K562 (cell line): ENCODE measurements at regions not wholly inside any gene's neighbourhood (a gene's known extent, or its start where the extent isn't known, plus 50 kb on each side); places are given as distances from the start of the nearest gene placed in this dataset.

Experiments used
- ATAC-seq: fragments of 200-7000 bp; cut with Tn5 transposase; 3 replicates; pipeline ENCODE4 v1.9.1; 2020; ENCODE audit warnings: moderate library complexity
- BruUV-seq: library from RNA; stranded (reverse); fragments of 400-500 nt; replicated peaks from 2 replicates; lab custom pipeline; 2021; lab: Mats Ljungman, UMichigan
- CTCF ChIA-PET: fragments of 300-600 bp; formaldehyde crosslinking; extraction: SDS; loops from one replicate; lab custom pipeline; 2021; ENCODE audit warnings: low intra/inter-chr PET ratio; lab: Yijun Ruan, JAX
- POLR2A ChIA-PET: fragments of 300-600, 350-650 bp; sonication (Branson Sonifier 250); formaldehyde crosslinking; extraction: SDS; loops from one replicate; lab custom pipeline; 2021; ENCODE audit warnings: antibody characterized with exemption, inconsistent platforms; lab: Yijun Ruan, JAX
- DNase-seq, 4 experiments: peaks; one replicate each; pipeline versions ENCODE4 v3.0.0 to v3.0.0-alpha.2; 2011 to 2018; ENCODE audit warnings: low spot score in 3 of 4, mixed read lengths in 3 of 4; ENCODE audit errors: extremely low read depth in 1 of 4
- FAIRE-seq: peaks from 2 replicates; lab custom pipeline; 2011; peaks lifted over from hg19 to GRCh38; lab: Jason Lieb, UNC
- H2AFZ ChIP-seq: 2 replicates; pipeline ENCODE4 v1.6.0; 2011; ENCODE audit warnings: low read depth, low read length, control low read depth, inconsistent platforms
- H3K27ac ChIP-seq: fragments of 200-600 bp; 3 replicates; pipeline ENCODE4 v1.8.0; 2011; ENCODE audit warnings: low read depth, mild to moderate bottlenecking, control low read depth, inconsistent platforms, low read length, moderate library complexity, mixed read lengths; ENCODE audit errors: extremely low read depth
- H3K27me3 ChIP-seq, 2 experiments: fragments of 300-600 bp in 1 of 2; 2 replicates in 1 of 2; 3 replicates in 1 of 2; pipeline versions ENCODE4 v1.6.0 to v1.8.0; 2011; ENCODE audit warnings: inconsistent platforms in 2 of 2, low read length in 2 of 2, mild to moderate bottlenecking in 1 of 2, mixed read lengths in 1 of 2, moderate library complexity in 1 of 2; ENCODE audit not compliant: control insufficient read depth in 2 of 2, insufficient read depth in 2 of 2
- H3K36me3 ChIP-seq: fragments of 300-600 bp; 3 replicates; pipeline ENCODE4 v1.8.0; 2011; ENCODE audit warnings: mild to moderate bottlenecking, low read length, inconsistent platforms; ENCODE audit not compliant: control insufficient read depth, insufficient read depth
- H3K4me1 ChIP-seq, 2 experiments: fragments of 200-600 bp in 1 of 2; replicated peaks in 1 of 2; 2 replicates in 1 of 2; 3 replicates in 1 of 2; pipeline versions ENCODE4 v1.5.1 to v1.8.0; 2011; ENCODE audit warnings: inconsistent platforms in 2 of 2, low read length in 2 of 2, mild to moderate bottlenecking in 1 of 2, mixed read lengths in 1 of 2, moderate library complexity in 1 of 2; ENCODE audit not compliant: control insufficient read depth in 2 of 2, insufficient read depth in 2 of 2
- H3K4me2 ChIP-seq: 2 replicates; pipeline ENCODE4 v1.6.1; 2011; ENCODE audit warnings: low read length, control low read depth, inconsistent platforms, mixed read lengths; ENCODE audit not compliant: insufficient read depth
- H3K4me3 ChIP-seq: fragments of 200-600 bp; sonication (generic), shearing (Covaris generic); 2 replicates; pipeline ENCODE4 v1.5.1; 2016; ENCODE audit warnings: control low read depth, inconsistent platforms
- H3K79me2 ChIP-seq: fragments of 200-600 bp; 3 replicates; pipeline ENCODE4 v1.8.0; 2011; ENCODE audit warnings: low read length, inconsistent platforms; ENCODE audit not compliant: control insufficient read depth, insufficient read depth
- H3K9ac ChIP-seq, 2 experiments: 2 replicates each; pipeline versions ENCODE4 v1.6.0 to v1.6.1; 2011; ENCODE audit warnings: low read depth in 2 of 2, low read length in 2 of 2, control low read depth in 1 of 2, inconsistent platforms in 1 of 2, mild to moderate bottlenecking in 1 of 2, mixed read lengths in 1 of 2; ENCODE audit not compliant: insufficient read depth in 1 of 2
- H3K9me1 ChIP-seq: one replicate; pipeline ENCODE4 v1.6.0; 2011; ENCODE audit warnings: inconsistent platforms, mild to moderate bottlenecking, low read length, moderate library complexity; ENCODE audit not compliant: control insufficient read depth, insufficient read depth
- H3K9me3 ChIP-seq: replicated peaks from 2 replicates; pipeline ENCODE4 v1.5.1; 2011; ENCODE audit warnings: low read depth, low read length, inconsistent platforms; ENCODE audit not compliant: control insufficient read depth, insufficient read depth
- H4K20me1 ChIP-seq: replicated peaks from 2 replicates; pipeline ENCODE4 v1.6.1; 2011; ENCODE audit warnings: low read length, inconsistent platforms, mixed read lengths; ENCODE audit not compliant: control insufficient read depth, insufficient read depth
- ATF1 ChIP-seq, 2 experiments: fragments of 450-650 bp in 1 of 2; IDR thresholded peaks; 2 replicates each; pipeline ENCODE4 v1.6.1; 2016; ENCODE audit warnings: missing compliant biosample characterization in 1 of 2, missing genetic modification characterization in 1 of 2
- ATF6 ChIP-seq: sonication (generic); formaldehyde crosslinking; IDR thresholded peaks from 2 replicates; pipeline ENCODE4 v1.4.0; 2020; ENCODE audit warnings: mild to moderate bottlenecking, missing genetic modification reagents
- FOXM1 ChIP-seq, 2 experiments: fragments of 450-650 bp in 1 of 2; sonication (generic) in 1 of 2; formaldehyde crosslinking in 1 of 2; IDR thresholded peaks; 2 replicates each; pipeline versions ENCODE4 v1.6.1 to v1.9.0; 2017 to 2022; ENCODE audit warnings: low read depth in 2 of 2, mild to moderate bottlenecking in 2 of 2, missing genetic modification reagents in 1 of 2, moderate library complexity in 1 of 2
- HES1 ChIP-seq: fragments of 450-650 bp; IDR thresholded peaks from 2 replicates; pipeline ENCODE4 v1.6.1; 2016; ENCODE audit warnings: low read depth, mild to moderate bottlenecking, moderate library complexity
- KHSRP ChIP-seq: fragments of 450-650 bp; IDR thresholded peaks from 2 replicates; pipeline ENCODE4 v1.6.1; 2017
- MTA1 ChIP-seq: fragments of 450-650 bp; IDR thresholded peaks from 2 replicates; pipeline ENCODE4 v1.6.1; 2017; ENCODE audit warnings: borderline replicate concordance
- POLR2H ChIP-seq: IDR thresholded peaks from 2 replicates; pipeline ENCODE4 v1.6.1; 2016; ENCODE audit warnings: missing genetic modification characterization, low read depth, mild to moderate bottlenecking, control low read depth, missing compliant biosample characterization, moderate library complexity
- RBM39 ChIP-seq: fragments of 200-400 bp; formaldehyde crosslinking; optimal IDR thresholded peaks from 2 replicates; pipeline ENCODE3; 2018; ENCODE audit warnings: low read depth, low read length
- SRSF1 ChIP-seq: fragments of 200-400 bp; formaldehyde crosslinking; IDR thresholded peaks from 2 replicates; pipeline ENCODE4 v1.6.1; 2017; ENCODE audit warnings: mild to moderate bottlenecking, low read depth, low read length, moderate library complexity
- TCF3 ChIP-seq: sonication (generic); formaldehyde crosslinking; IDR thresholded peaks from 2 replicates; pipeline ENCODE4 v1.4.0; 2020; ENCODE audit warnings: mild to moderate bottlenecking, missing genetic modification reagents
- TGIF2 ChIP-seq: sonication (generic); formaldehyde crosslinking; IDR thresholded peaks from 2 replicates; pipeline ENCODE4 v1.8.1; 2022; ENCODE audit warnings: mild to moderate bottlenecking, missing genetic modification reagents, moderate library complexity
- ZBTB12 ChIP-seq: fragments of 250-450 bp; sonication (Bioruptor Pico); IDR thresholded peaks from 2 replicates; pipeline ENCODE4 v1.4.0; 2020
- ZNF12 ChIP-seq: sonication (generic); formaldehyde crosslinking; IDR thresholded peaks from 2 replicates; pipeline ENCODE4 v1.4.0; 2020; ENCODE audit warnings: mild to moderate bottlenecking, missing genetic modification reagents
- ZNF431 ChIP-seq: sonication (generic); formaldehyde crosslinking; IDR thresholded peaks from 2 replicates; pipeline ENCODE4 v1.8.0; 2022; ENCODE audit warnings: mild to moderate bottlenecking, missing genetic modification reagents
- ZNF717 ChIP-seq: fragments of 250-450 bp; sonication (Bioruptor Pico); IDR thresholded peaks from 2 replicates; pipeline ENCODE4 v1.5.0; 2021
- WGBS: fragments of 100-300 bp; shearing (Covaris generic); methylation state at CpG from one replicate; pipeline ENCODE4 v1.1.6; 2016; ENCODE audit warnings: low coverage, mixed read lengths; ENCODE audit not compliant: insufficient coverage; ENCODE audit errors: missing lambda C conversion rate; 5-methylcytosine and 5-hydroxymethylcytosine counted together
- in situ Hi-C: fragments of 300-500 bp; cut with MboI; formaldehyde crosslinking; loops from 4 replicates; pipeline ENCODE4 v1.15.0; 2018; ENCODE audit warnings: inconsistent platforms, mixed read lengths
- intact Hi-C: fragments of 100-400 bp; cut with micrococcal nuclease; formaldehyde crosslinking; loops from 2 replicates; pipeline ENCODE4 v1.14.2; 2022
- TF ChIP-seq, protein P1 (sequence below): fragments of 250-450 bp; sonication (Bioruptor Pico); IDR thresholded peaks from 2 replicates; pipeline ENCODE4 v1.5.1; 2021; ENCODE audit warnings: mild to moderate bottlenecking
- TF ChIP-seq, protein P2 (sequence below): fragments of 250-450 bp; sonication (Bioruptor Pico); IDR thresholded peaks from 2 replicates; pipeline ENCODE4 v1.9.0; 2021; ENCODE audit warnings: mild to moderate bottlenecking

DNA sequence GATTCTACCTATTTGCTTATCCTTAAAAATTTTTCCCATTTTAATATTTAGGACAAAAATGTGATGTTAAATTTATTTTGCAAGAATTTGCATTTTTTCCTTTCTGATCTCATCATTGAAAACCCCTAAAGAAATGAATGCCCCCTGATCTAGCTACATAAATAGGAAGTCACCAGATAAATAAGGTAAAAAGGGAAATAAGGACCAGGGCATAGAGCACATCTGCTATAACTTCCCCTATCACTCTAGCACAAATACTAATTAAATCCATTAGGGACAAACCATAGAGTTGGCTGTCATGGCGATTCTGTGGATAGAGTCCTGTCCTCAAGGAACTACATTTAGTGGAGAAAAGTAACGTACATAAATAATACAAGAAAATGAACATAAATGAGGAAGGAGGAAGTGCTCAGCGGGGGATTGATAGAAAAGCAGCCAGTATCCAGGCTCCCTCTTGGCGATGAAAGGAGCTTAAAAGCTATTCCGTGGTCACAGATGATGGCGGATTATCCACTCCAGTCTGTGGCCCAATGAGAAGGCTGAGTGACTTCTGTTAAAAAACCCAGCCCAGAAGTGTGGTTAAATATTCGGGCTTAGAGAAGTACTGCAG, 76.9 kb upstream of the RPL34 start:
- ChIA-PET POLR2A (no interaction called here), CTCF (no interaction called here)
- H4K20me1 ChIP-seq: no peaks in the 10 kb centered on the region
- H3K4me2 ChIP-seq: no peak overlapping the region
- FAIRE-seq (no peak), ATAC-seq (no peak), DNase-seq (no peak)
- in situ Hi-C loops: no loop called here
- H3K27ac ChIP-seq: no peak overlapping the region
- 1% methylated on average over 7 of the region's 7 CpGs for WGBS
- TF ChIP-seq TCF3 (no peak), ATF1 (CRISPR knock-in tag; IDR thresholded peaks at IDR 0.05) (no peak), ATF1 (tag; IDR thresholded peaks at IDR 0.05) (no peak), ATF6 (no peak), KHSRP (no peak), FOXM1 (IDR thresholded peaks at IDR 0.05; ENCODE audit: low read depth) (no peak), FOXM1 (CRISPR knock-in tag; IDR thresholded peaks at IDR 0.05; ENCODE audit: low read depth) (no peak), ZNF431 (no peak), RBM39 (no peak), SRSF1 (no peak), MTA1 (no peak), ZNF717 (CRISPR knock-in tag) (no peak), ZNF12 (CRISPR knock-in tag) (no peak), TGIF2 (CRISPR knock-in tag) (no peak), ZBTB12 (CRISPR knock-in tag) (no peak), POLR2H (tag) (no peak), HES1 (no peak)
- TF ChIP-seq, protein P1, sequence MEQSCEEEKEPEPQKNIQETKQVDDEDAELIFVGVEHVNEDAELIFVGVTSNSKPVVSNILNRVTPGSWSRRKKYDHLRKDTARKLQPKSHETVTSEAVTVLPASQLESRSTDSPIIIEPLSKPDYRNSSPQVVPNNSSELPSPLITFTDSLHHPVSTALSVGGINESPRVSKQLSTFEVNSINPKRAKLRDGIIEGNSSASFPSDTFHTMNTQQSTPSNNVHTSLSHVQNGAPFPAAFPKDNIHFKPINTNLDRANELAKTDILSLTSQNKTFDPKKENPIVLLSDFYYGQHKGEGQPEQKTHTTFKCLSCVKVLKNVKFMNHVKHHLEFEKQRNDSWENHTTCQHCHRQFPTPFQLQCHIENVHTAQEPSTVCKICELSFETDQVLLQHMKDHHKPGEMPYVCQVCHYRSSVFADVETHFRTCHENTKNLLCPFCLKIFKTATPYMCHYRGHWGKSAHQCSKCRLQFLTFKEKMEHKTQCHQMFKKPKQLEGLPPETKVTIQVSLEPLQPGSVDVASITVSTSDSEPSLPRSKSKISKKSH: no peak
- TF ChIP-seq, protein P2, sequence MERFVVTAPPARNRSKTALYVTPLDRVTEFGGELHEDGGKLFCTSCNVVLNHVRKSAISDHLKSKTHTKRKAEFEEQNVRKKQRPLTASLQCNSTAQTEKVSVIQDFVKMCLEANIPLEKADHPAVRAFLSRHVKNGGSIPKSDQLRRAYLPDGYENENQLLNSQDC: no peak
- H3K9me3 ChIP-seq: no peaks in the 10 kb centered on the region
- no peaks in the 10 kb centered on the region for H3K36me3 ChIP-seq
- H3K9ac ChIP-seq: no peak overlapping the region
- H3K79me2 ChIP-seq: no peaks in the 10 kb centered on the region
- intact Hi-C loops: no loop called here
- no peaks in the 10 kb centered on the region; a peak in 1 of 5 replicates for H3K27me3 ChIP-seq
- BruUV-seq: no TSS peak
- H3K4me1 ChIP-seq: no peaks in the 10 kb centered on the region
- H3K9me1 ChIP-seq: no peaks in the 10 kb centered on the region
- no peak overlapping the region for H3K4me3 ChIP-seq
- H2AFZ ChIP-seq: no peak overlapping the region
